ENCODE measurements at regions not wholly inside any gene's neighbourhood (a gene's known extent, or its start where the extent isn't known, plus 50 kb on each side); places are given as distances from the start of the nearest gene placed in this dataset.
A peak's percentile ranks its signal among the peaks of the same experiment; 100 is the strongest.

GRCh38 chr5:121695307-121695706 lies 156.4 kb upstream of the FTMT start:
- H3K9ac ChIP-seq (ENCODE audit: insufficient read depth, low read depth, low read length): no peak overlapping the region
- no peak for DNase-seq (ENCODE audit: low spot score)
- 2% methylated on average over 2 of the region's 2 CpGs for WGBS (ENCODE audit: low lambda C conversion rate)
- no peak for TF ChIP-seq ZNF326 (CRISPR knock-in tag; IDR thresholded peaks at IDR 0.05; ENCODE audit: borderline replicate concordance)
- TF ChIP-seq, protein P1, sequence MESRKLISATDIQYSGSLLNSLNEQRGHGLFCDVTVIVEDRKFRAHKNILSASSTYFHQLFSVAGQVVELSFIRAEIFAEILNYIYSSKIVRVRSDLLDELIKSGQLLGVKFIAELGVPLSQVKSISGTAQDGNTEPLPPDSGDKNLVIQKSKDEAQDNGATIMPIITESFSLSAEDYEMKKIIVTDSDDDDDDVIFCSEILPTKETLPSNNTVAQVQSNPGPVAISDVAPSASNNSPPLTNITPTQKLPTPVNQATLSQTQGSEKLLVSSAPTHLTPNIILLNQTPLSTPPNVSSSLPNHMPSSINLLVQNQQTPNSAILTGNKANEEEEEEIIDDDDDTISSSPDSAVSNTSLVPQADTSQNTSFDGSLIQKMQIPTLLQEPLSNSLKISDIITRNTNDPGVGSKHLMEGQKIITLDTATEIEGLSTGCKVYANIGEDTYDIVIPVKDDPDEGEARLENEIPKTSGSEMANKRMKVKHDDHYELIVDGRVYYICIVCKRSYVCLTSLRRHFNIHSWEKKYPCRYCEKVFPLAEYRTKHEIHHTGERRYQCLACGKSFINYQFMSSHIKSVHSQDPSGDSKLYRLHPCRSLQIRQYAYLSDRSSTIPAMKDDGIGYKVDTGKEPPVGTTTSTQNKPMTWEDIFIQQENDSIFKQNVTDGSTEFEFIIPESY (CRISPR knock-in tag; IDR thresholded peaks at IDR 0.05): no peak
- no peak for TF ChIP-seq RXRB (CRISPR knock-in tag; IDR thresholded peaks at IDR 0.05; ENCODE audit: borderline replicate concordance)
- TF ChIP-seq, protein P2, sequence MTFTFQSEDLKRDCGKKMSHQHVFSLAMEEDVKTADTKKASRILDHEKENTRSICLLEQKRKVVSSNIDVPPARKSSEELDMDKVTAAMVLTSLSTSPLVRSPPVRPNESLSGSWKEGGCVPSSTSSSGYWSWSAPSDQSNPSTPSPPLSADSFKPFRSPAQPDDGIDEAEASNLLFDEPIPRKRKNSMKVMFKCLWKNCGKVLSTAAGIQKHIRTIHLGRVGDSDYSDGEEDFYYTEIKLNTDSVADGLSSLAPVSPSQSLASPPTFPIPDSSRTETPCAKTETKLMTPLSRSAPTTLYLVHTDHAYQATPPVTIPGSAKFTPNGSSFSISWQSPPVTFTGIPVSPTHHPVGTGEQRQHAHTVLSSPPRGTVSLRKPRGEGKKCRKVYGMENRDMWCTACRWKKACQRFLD (CRISPR knock-in tag; IDR thresholded peaks at IDR 0.05; ENCODE audit: borderline replicate concordance): no peak
- TF ChIP-seq KAT7 (CRISPR knock-in tag; IDR thresholded peaks at IDR 0.05; ENCODE audit: borderline replicate concordance): no peak
- no peak for TF ChIP-seq ZNF572 (CRISPR knock-in tag; IDR thresholded peaks at IDR 0.05)
- TF ChIP-seq GFI1 (CRISPR knock-in tag; IDR thresholded peaks at IDR 0.05; ENCODE audit: borderline replicate concordance): no peak
- no peak for TF ChIP-seq ZEB1 (IDR thresholded peaks at IDR 0.05; ENCODE audit: insufficient replicate concordance, low read depth)
- no peaks in the 10 kb centered on the region for H3K79me2 ChIP-seq (ENCODE audit: insufficient read depth, low read length)
- no peak for ATAC-seq
- H3K27me3 ChIP-seq (ENCODE audit: control insufficient read depth in 1 of 2, insufficient read depth in 2 of 2, low read length in 2 of 2): no peaks in the 10 kb centered on the region
- CTCF ChIA-PET (ENCODE audit: low intra/inter-chr PET ratio, low total read pairs): no interaction called here
- no peak for FAIRE-seq
- peaks cover 22% of the 10 kb centered on the region for H3K4me1 ChIP-seq (ENCODE audit: insufficient read depth, low read length)
- intact Hi-C loops (cut with micrococcal nuclease; ENCODE audit: unreplicated experiment): no loop called here
- no peak overlapping the region for H3K27ac ChIP-seq (ENCODE audit: extremely low read length, insufficient read depth, low read length)
- no peaks in the 10 kb centered on the region for H4K20me1 ChIP-seq (ENCODE audit: insufficient read depth, low read length)
- peak overlapping the region in 1 of 3 experiments; percentile 24; a peak in 1 of 6 replicates for H3K4me3 ChIP-seq (replicated peaks in 1 of 3; ENCODE audit: insufficient read depth in 1 of 3, low read depth in 2 of 3, low read length in 3 of 3)
- POLR2A ChIA-PET: no interaction called here
- no peak overlapping the region for H2AFZ ChIP-seq (ENCODE audit: low read length)
- H3K9me3 ChIP-seq (ENCODE audit: low read length): no peaks in the 10 kb centered on the region
- no peak overlapping the region for H3K4me2 ChIP-seq (ENCODE audit: low read depth, low read length)
- BruUV-seq (replicated peaks): no TSS peak
- in situ Hi-C loops (cut with HindIII; ENCODE audit: extremely low pct_ligation_motif_present, low pct_unique_long_range_greater_than_20kb): no loop called here
- H3K36me3 ChIP-seq (replicated peaks in 1 of 2; ENCODE audit: control insufficient read depth in 1 of 2, insufficient read depth in 2 of 2, low read length in 2 of 2): no peaks in the 10 kb centered on the region
